Osteoblast (primary cell): ENCODE measurements at regions not wholly inside any gene's neighbourhood (a gene's known extent, or its start where the extent isn't known, plus 50 kb on each side); places are given as distances from the start of the nearest gene placed in this dataset.

Experiments
- DNase-seq: peaks from one replicate; pipeline ENCODE4 v3.0.0; 2011; ENCODE audit warnings: low spot score, mixed read lengths; ENCODE audit not compliant: insufficient read length; ENCODE audit errors: missing footprints
- H2AFZ ChIP-seq: 2 replicates; pipeline ENCODE4 v1.6.0; 2011; ENCODE audit warnings: mild to moderate bottlenecking, low read length
- H3K27ac ChIP-seq: 2 replicates; pipeline ENCODE4 v1.5.1; 2011; ENCODE audit warnings: mild to moderate bottlenecking, low read depth, low read length, moderate library complexity
- H3K27me3 ChIP-seq: 2 replicates; pipeline ENCODE4 v1.6.0; 2012; ENCODE audit warnings: mild to moderate bottlenecking, control low read depth, inconsistent platforms, low read length, moderate library complexity; ENCODE audit not compliant: insufficient read depth
- H3K36me3 ChIP-seq: 2 replicates; pipeline ENCODE4 v1.5.1; 2011; ENCODE audit warnings: mild to moderate bottlenecking, low read length, control low read depth, moderate library complexity; ENCODE audit not compliant: insufficient read depth
- H3K4me1 ChIP-seq: 2 replicates; pipeline ENCODE4 v1.5.1; 2011; ENCODE audit warnings: mild to moderate bottlenecking, low read length, control low read depth, moderate library complexity; ENCODE audit not compliant: insufficient read depth
- H3K4me2 ChIP-seq: 2 replicates; pipeline ENCODE4 v1.6.0; 2011; ENCODE audit warnings: mild to moderate bottlenecking, low read length; ENCODE audit not compliant: insufficient read depth
- H3K4me3 ChIP-seq: fragments of 200-600 bp; sonication (generic); 3 replicates; pipeline ENCODE4 v1.5.1; 2012; ENCODE audit warnings: mild to moderate bottlenecking, low read length, inconsistent platforms; ENCODE audit not compliant: insufficient read depth
- H3K79me2 ChIP-seq: 2 replicates; pipeline ENCODE4 v1.6.0; 2012; ENCODE audit warnings: mild to moderate bottlenecking, low read length, control low read depth, inconsistent platforms; ENCODE audit not compliant: insufficient read depth
- H3K9me3 ChIP-seq: 2 replicates; pipeline ENCODE4 v1.5.1; 2011; ENCODE audit warnings: low read depth, low read length, control low read depth
- H4K20me1 ChIP-seq: 2 replicates; pipeline ENCODE4 v1.6.0; 2012; ENCODE audit warnings: mild to moderate bottlenecking, low read length, control low read depth; ENCODE audit not compliant: insufficient read depth
- TF ChIP-seq, protein P1 (sequence below): IDR thresholded peaks from 2 replicates; pipeline ENCODE4 v1.5.1; 2011; ENCODE audit warnings: mild to moderate bottlenecking, low read depth, low read length, moderate library complexity; ENCODE audit errors: extremely low read depth

DNA sequence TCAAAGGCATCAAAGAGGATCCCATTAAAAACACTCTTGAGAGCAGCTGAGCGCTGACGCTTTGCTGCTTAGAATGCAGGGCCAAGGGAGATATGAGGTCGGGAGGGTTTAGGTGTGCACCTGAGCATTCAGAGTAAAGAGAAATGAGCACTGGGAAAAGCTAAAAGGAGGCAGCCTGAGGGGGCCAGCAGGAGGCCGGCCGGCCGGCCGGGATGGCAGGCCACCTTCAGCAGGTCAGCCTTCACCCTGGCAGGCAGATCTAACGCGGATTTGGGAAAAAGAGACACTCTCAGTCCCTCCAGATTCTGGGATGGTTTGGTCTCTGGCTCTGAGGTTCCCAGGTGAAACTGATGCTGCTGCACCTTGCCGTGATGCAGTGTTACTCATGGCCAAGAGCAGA, 393.5 kb downstream of the TRIML1 start:
- no peaks in the 10 kb centered on the region for H3K4me1 ChIP-seq
- H3K9me3 ChIP-seq, result no peaks in the 10 kb centered on the region
- no peaks in the 10 kb centered on the region for H3K79me2 ChIP-seq
- no peak overlapping the region for H3K4me2 ChIP-seq
- no peak overlapping the region for H2AFZ ChIP-seq
- no peaks in the 10 kb centered on the region for H3K27me3 ChIP-seq
- no peak for DNase-seq
- no peak overlapping the region for H3K4me3 ChIP-seq
- H3K27ac ChIP-seq, result no peak overlapping the region
- TF ChIP-seq, protein P1, sequence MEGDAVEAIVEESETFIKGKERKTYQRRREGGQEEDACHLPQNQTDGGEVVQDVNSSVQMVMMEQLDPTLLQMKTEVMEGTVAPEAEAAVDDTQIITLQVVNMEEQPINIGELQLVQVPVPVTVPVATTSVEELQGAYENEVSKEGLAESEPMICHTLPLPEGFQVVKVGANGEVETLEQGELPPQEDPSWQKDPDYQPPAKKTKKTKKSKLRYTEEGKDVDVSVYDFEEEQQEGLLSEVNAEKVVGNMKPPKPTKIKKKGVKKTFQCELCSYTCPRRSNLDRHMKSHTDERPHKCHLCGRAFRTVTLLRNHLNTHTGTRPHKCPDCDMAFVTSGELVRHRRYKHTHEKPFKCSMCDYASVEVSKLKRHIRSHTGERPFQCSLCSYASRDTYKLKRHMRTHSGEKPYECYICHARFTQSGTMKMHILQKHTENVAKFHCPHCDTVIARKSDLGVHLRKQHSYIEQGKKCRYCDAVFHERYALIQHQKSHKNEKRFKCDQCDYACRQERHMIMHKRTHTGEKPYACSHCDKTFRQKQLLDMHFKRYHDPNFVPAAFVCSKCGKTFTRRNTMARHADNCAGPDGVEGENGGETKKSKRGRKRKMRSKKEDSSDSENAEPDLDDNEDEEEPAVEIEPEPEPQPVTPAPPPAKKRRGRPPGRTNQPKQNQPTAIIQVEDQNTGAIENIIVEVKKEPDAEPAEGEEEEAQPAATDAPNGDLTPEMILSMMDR, result no peak
- H4K20me1 ChIP-seq, result no peaks in the 10 kb centered on the region
- H3K36me3 ChIP-seq, result no peaks in the 10 kb centered on the region

DNA sequence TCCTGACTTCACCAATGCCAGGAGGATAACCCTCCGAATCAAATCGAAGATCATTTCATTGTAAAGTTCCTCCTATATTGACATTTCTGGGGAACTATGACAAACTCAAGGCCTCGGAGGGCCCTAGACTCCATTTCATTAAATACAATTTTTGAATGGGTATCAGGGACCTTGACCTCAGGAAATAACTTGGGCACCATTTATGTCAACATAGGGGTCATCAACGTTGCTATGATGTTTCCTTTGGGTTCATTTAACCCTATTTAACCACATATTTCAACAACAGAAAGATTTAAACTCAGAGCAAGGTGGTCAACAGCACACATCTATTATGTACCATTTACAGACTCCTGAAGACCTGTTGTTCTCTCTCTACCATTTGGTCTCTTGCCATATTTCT, 395.1 kb downstream of the TRIML1 start:
- Histone ChIP-seq H3K4me2 (no peak overlapping the region), H3K79me2 (no peaks in the 10 kb centered on the region), H2AFZ (no peak overlapping the region), H3K4me1 (no peaks in the 10 kb centered on the region), H3K27me3 (no peaks in the 10 kb centered on the region), H3K9me3 (no peaks in the 10 kb centered on the region), H3K36me3 (no peaks in the 10 kb centered on the region), H3K4me3 (no peak overlapping the region), H3K27ac (no peak overlapping the region), H4K20me1 (no peaks in the 10 kb centered on the region)
- TF ChIP-seq, protein P1, result no peak
- DNase-seq, result no peak

DNA sequence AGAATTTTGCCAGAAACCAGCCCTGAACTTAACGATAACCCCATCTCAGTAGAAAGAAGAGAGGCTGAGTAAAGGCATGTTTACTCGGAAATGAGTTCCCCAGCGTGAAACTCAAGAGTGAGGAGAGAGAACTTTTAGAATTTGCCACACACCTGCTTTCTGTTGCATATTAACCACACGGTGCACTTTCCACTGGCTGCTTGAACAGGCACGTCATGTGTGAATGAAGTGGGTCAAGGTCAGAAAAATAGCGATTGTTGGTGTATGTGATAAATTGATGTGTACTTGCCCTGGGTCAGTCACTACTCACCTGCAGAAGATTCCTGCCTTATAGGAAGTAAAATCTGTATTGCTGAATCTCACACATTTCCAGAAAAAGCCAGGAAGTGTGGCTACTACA, 395.7 kb downstream of the TRIML1 start:
- H3K27me3 ChIP-seq, result no peaks in the 10 kb centered on the region
- H3K27ac ChIP-seq, result no peak overlapping the region
- no peak overlapping the region for H3K4me2 ChIP-seq
- H3K36me3 ChIP-seq, result no peaks in the 10 kb centered on the region
- H3K4me1 ChIP-seq, result no peaks in the 10 kb centered on the region
- H3K79me2 ChIP-seq, result no peaks in the 10 kb centered on the region
- no peaks in the 10 kb centered on the region for H3K9me3 ChIP-seq
- TF ChIP-seq, protein P1, result no peak
- H4K20me1 ChIP-seq, result no peaks in the 10 kb centered on the region
- no peak for DNase-seq
- no peak overlapping the region for H3K4me3 ChIP-seq
- no peak overlapping the region for H2AFZ ChIP-seq

DNA sequence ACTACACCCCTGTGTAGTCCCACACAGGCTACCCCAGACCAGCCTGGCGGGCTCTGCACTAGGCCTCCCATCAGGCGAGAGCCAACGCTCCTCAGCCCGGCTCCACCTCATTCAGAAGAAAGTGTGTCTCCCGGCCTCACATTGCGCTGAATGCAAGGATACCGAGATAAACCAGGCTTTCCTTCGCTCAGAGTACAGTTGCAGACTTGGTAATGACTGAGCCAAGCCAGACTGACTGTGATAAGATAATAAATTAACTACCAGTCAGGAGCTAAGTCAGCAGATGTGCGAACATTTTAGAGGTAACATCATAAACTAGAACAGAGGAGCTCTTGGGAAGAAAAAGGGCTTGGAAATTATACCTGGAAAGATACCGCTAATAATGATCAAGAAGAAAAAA, 397.6 kb downstream of the TRIML1 start:
- Histone ChIP-seq H4K20me1 (no peaks in the 10 kb centered on the region), H3K36me3 (no peaks in the 10 kb centered on the region), H3K79me2 (no peaks in the 10 kb centered on the region), H3K27me3 (no peaks in the 10 kb centered on the region), H3K27ac (no peak overlapping the region), H3K4me3 (no peak overlapping the region), H2AFZ (no peak overlapping the region), H3K9me3 (no peaks in the 10 kb centered on the region), H3K4me1 (no peaks in the 10 kb centered on the region), H3K4me2 (no peak overlapping the region)
- TF ChIP-seq, protein P1, result no peak
- DNase-seq, result no peak
